K562 (cell line): ENCODE measurements at regions not wholly inside any gene's neighbourhood (a gene's known extent, or its start where the extent isn't known, plus 50 kb on each side); places are given as distances from the start of the nearest gene placed in this dataset.

Experiments
- MYC ChIP-seq, 2 experiments: fragments of 250-450 bp in 1 of 2; sonication (Bioruptor Pico) in 1 of 2; IDR thresholded peaks; 2 replicates each; pipeline versions ENCODE4 v1.5.1 to v1.6.1; 2012 to 2021; ENCODE audit warnings: low read depth in 2 of 2, borderline replicate concordance in 1 of 2, improper control_type of control experiment in 1 of 2, low read length in 1 of 2, mild to moderate bottlenecking in 1 of 2, moderate library complexity in 1 of 2
- PTBP1 ChIP-seq: fragments of 200-400 bp; formaldehyde crosslinking; IDR thresholded peaks from 2 replicates; pipeline ENCODE4 v1.6.1; 2017; ENCODE audit warnings: low read depth, low read length

GRCh38 chr11:112884012-112884767, 77.0 kb upstream of the NCAM1 start:
- TF ChIP-seq MYC (IDR thresholded peaks at IDR 0.05; ENCODE audit: low read depth, low read length) (no peak), MYC (CRISPR knock-in tag; IDR thresholded peaks at IDR 0.05; ENCODE audit: borderline replicate concordance, low read depth) (no peak), PTBP1 (no peak)
